Parathyroid adenoma (tissue), 2 donors: ENCODE measurements at regions not wholly inside any gene's neighbourhood (a gene's known extent, or its start where the extent isn't known, plus 50 kb on each side); places are given as distances from the start of the nearest gene placed in this dataset.
"Not testable (repeated sequence)": the region's sequence is repeated elsewhere in the genome, so short reads cannot be mapped to it uniquely, and the experiment has no call there.

Experiments
- H2AFZ ChIP-seq: fragments of 300-600 bp; sonication (generic); one replicate; pipeline ENCODE4 v1.7.0; 2017; ENCODE audit warnings: antibody characterized with exemption, mild to moderate bottlenecking
- H3K27ac ChIP-seq: fragments of 300-600 bp; sonication (generic); one replicate; pipeline ENCODE4 v1.7.0; 2017
- H3K27me3 ChIP-seq: fragments of 300-600 bp; sonication (generic); one replicate; pipeline ENCODE4 v1.7.0; 2017; ENCODE audit warnings: low read length; ENCODE audit not compliant: control insufficient read depth, insufficient read depth
- H3K36me3 ChIP-seq: fragments of 300-600 bp; sonication (generic); one replicate; pipeline ENCODE4 v1.7.0; 2017; ENCODE audit warnings: low read length; ENCODE audit not compliant: control insufficient read depth, insufficient read depth
- H3K4me1 ChIP-seq: fragments of 300-600 bp; sonication (generic); one replicate; pipeline ENCODE4 v1.7.0; 2017; ENCODE audit warnings: control low read depth
- H3K4me2 ChIP-seq: fragments of 300-600 bp; sonication (generic); one replicate; pipeline ENCODE4 v1.7.0; 2017; ENCODE audit warnings: low read length
- H3K4me3 ChIP-seq: fragments of 300-600 bp; sonication (generic); one replicate; pipeline ENCODE4 v1.7.0; 2017; ENCODE audit warnings: low read depth, low read length
- H3K79me2 ChIP-seq: fragments of 300-600 bp; sonication (generic); one replicate; pipeline ENCODE4 v1.7.0; 2017; ENCODE audit warnings: control low read depth
- H3K9ac ChIP-seq: fragments of 300-600 bp; sonication (generic); one replicate; pipeline ENCODE4 v1.7.0; 2017; ENCODE audit warnings: mild to moderate bottlenecking
- H3K9me3 ChIP-seq: fragments of 300-600 bp; sonication (generic); one replicate; pipeline ENCODE4 v1.7.0; 2017; ENCODE audit warnings: low read length; ENCODE audit not compliant: control insufficient read depth
- TF ChIP-seq, protein P1 (sequence below): fragments of 300-600 bp; sonication (generic); IDR thresholded peaks from one replicate; pipeline ENCODE4 v1.7.0; 2017; ENCODE audit warnings: antibody characterized with exemption, mild to moderate bottlenecking
- donor health status: primary hyperparathyroidism.

DNA sequence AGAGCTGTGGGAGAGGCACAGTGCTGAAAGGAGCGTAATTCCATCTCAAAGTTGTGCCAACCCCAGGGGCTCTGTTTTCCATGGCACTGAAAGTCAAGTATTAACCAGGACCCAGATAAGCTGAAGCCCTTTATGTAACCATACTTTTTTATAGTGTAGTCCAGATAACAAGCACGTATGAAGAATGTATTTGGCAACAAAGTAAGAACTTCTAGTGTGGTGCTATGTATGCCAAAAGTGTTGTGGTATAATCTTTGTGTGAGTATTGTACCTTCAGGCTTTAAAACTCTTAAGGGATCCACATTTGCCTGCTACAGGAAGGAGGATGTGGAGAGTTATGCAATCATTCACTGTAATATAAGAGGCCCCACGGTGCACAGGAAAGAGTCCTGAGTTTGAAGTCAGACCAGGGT lies 129.4 kb downstream of the IBTK start:
- H3K4me3 ChIP-seq: no peak overlapping the region
- H3K9ac ChIP-seq: no peak overlapping the region
- H3K36me3 ChIP-seq: peaks cover 2% of the 10 kb centered on the region
- no peaks in the 10 kb centered on the region for H3K4me1 ChIP-seq
- H3K4me2 ChIP-seq: no peak overlapping the region
- no peaks in the 10 kb centered on the region for H3K27me3 ChIP-seq
- H3K9me3 ChIP-seq: no peaks in the 10 kb centered on the region
- TF ChIP-seq, protein P1, sequence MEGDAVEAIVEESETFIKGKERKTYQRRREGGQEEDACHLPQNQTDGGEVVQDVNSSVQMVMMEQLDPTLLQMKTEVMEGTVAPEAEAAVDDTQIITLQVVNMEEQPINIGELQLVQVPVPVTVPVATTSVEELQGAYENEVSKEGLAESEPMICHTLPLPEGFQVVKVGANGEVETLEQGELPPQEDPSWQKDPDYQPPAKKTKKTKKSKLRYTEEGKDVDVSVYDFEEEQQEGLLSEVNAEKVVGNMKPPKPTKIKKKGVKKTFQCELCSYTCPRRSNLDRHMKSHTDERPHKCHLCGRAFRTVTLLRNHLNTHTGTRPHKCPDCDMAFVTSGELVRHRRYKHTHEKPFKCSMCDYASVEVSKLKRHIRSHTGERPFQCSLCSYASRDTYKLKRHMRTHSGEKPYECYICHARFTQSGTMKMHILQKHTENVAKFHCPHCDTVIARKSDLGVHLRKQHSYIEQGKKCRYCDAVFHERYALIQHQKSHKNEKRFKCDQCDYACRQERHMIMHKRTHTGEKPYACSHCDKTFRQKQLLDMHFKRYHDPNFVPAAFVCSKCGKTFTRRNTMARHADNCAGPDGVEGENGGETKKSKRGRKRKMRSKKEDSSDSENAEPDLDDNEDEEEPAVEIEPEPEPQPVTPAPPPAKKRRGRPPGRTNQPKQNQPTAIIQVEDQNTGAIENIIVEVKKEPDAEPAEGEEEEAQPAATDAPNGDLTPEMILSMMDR: no peak
- no peaks in the 10 kb centered on the region for H3K79me2 ChIP-seq
- no peak overlapping the region for H2AFZ ChIP-seq
- no peak overlapping the region for H3K27ac ChIP-seq

DNA sequence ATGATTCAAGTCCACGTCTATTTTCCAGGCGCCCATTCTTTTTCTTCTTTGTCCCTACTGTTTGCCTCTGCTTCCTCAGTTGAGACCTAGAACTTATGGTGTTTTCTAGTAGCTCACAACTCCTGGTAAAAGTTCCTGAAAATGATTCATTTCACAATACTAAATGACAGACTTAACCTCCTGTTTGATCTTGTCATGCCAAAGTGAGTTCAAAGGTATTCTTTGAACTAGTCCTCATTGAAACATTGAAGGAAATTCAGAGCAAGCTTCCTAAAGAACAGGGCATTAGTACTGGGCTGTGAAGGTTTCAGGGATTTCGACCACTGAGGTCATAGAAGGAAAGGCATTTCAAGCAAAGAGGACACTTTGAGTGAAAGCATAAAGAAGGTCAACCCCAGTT lies 132.8 kb downstream of the IBTK start:
- Histone ChIP-seq H3K4me3 (no peak overlapping the region), H3K27ac (no peak overlapping the region), H3K27me3 (no peaks in the 10 kb centered on the region), H3K36me3 (peaks cover 2% of the 10 kb centered on the region), H3K4me2 (no peak overlapping the region), H3K9me3 (no peaks in the 10 kb centered on the region), H3K79me2 (no peaks in the 10 kb centered on the region), H2AFZ (no peak overlapping the region), H3K4me1 (no peaks in the 10 kb centered on the region), H3K9ac (no peak overlapping the region)
- TF ChIP-seq, protein P1: no peak

DNA sequence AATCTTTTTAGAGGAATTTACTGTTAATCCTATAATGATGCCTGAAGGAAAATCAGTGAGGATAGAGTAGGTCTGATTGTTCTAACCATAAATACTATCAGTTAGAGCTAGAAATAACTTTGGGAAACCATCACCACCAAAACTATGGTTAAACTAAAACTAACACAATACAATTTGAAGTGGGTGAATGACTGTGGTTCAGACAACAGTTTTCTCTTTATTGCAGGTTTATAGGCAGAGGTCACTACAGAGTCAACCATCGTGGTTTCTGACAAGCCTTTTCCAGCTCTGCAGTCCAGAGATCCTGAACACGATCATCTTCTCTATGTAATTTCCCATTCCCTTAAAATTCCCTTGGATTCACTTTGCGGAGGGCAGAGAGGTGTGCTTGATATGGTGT lies 134.3 kb downstream of the IBTK start:
- Histone ChIP-seq H3K9ac (no peak overlapping the region), H3K9me3 (no peaks in the 10 kb centered on the region), H3K4me2 (no peak overlapping the region), H3K4me1 (no peaks in the 10 kb centered on the region), H3K79me2 (no peaks in the 10 kb centered on the region), H3K27me3 (no peaks in the 10 kb centered on the region), H2AFZ (no peak overlapping the region), H3K36me3 (peaks cover 2% of the 10 kb centered on the region), H3K27ac (no peak overlapping the region), H3K4me3 (no peak overlapping the region)
- TF ChIP-seq, protein P1: no peak

DNA sequence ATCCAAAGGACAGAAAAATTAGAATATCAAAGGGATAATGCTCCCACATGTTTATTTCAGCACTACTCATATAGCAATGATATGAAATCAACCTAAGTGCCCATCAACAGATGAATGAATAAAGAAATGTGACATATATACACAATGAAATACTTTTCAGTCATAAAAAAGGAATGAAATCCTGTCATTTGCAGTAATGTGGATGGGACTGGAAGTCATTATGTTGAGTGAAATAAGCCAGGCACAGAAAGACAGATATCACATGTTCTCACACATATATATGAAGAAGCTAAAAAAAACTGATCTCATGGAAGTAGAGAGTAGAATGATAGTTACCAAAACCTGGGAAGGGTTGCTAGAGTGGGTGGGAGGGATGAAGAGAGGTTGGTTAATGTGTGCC lies 135.7 kb downstream of the IBTK start:
- TF ChIP-seq, protein P1: no peak
- H3K9ac ChIP-seq: no peak overlapping the region

DNA sequence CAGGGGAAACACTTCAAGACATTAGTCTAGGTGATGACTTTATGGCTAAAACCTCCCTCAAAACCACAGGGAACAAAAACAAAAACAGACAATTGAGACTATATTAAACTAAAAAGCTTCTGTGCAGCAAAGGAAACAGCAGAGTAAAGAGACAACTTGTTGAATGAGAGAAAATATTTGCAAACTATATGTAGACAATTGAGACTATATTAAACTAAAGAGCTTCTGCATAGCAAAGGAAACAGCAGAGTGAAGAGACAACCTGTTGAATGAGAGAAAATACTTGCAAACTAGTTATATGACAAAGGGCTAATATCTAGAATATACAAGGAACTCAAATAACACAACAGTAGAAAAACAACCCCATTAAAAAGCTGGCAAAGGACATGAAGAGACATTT lies 136.4 kb downstream of the IBTK start:
- Histone ChIP-seq H3K79me2 (no peaks in the 10 kb centered on the region), H3K36me3 (peaks cover 2% of the 10 kb centered on the region), H3K27me3 (no peaks in the 10 kb centered on the region), H2AFZ (no peak overlapping the region), H3K4me3 (no peak overlapping the region), H3K4me2 (no peak overlapping the region), H3K9me3 (no peaks in the 10 kb centered on the region), H3K27ac (no peak overlapping the region), H3K9ac (no peak overlapping the region), H3K4me1 (no peaks in the 10 kb centered on the region)
- TF ChIP-seq, protein P1: no peak

More for the DNA sequence above, 135.7 kb downstream of the IBTK start:
- H2AFZ ChIP-seq: no peak overlapping the region
- no peaks in the 10 kb centered on the region for H3K9me3 ChIP-seq
- H3K79me2 ChIP-seq: no peaks in the 10 kb centered on the region
- no peak overlapping the region for H3K4me3 ChIP-seq
- no peaks in the 10 kb centered on the region for H3K27me3 ChIP-seq
- no peak overlapping the region for H3K27ac ChIP-seq
- peaks cover 2% of the 10 kb centered on the region for H3K36me3 ChIP-seq
- H3K4me2 ChIP-seq: no peak overlapping the region
- H3K4me1 ChIP-seq: no peaks in the 10 kb centered on the region

DNA sequence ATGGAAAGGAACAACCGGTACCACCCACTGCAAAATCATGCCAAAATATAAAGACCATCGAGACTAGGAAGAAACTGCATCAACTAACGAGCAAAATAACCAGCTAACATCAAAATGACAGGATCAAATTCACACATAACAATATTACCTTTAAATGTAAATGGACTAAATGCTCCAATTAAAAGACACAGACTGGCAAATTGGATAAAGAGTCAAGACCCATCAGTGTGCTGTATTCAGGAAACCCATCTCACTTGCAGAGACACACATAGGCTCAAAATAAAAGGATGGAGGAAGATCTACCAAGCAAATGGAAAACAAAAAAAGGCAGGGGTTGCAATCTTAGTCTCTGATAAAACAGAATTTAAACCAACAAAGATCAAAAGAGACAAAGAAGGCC lies 144.4 kb downstream of the IBTK start:
- not testable (repeated sequence) for H3K9me3 ChIP-seq, H3K4me1 ChIP-seq, H3K4me3 ChIP-seq, H3K27me3 ChIP-seq, H2AFZ ChIP-seq, H3K27ac ChIP-seq, H3K4me2 ChIP-seq, H3K9ac ChIP-seq, H3K36me3 ChIP-seq, H3K79me2 ChIP-seq

DNA sequence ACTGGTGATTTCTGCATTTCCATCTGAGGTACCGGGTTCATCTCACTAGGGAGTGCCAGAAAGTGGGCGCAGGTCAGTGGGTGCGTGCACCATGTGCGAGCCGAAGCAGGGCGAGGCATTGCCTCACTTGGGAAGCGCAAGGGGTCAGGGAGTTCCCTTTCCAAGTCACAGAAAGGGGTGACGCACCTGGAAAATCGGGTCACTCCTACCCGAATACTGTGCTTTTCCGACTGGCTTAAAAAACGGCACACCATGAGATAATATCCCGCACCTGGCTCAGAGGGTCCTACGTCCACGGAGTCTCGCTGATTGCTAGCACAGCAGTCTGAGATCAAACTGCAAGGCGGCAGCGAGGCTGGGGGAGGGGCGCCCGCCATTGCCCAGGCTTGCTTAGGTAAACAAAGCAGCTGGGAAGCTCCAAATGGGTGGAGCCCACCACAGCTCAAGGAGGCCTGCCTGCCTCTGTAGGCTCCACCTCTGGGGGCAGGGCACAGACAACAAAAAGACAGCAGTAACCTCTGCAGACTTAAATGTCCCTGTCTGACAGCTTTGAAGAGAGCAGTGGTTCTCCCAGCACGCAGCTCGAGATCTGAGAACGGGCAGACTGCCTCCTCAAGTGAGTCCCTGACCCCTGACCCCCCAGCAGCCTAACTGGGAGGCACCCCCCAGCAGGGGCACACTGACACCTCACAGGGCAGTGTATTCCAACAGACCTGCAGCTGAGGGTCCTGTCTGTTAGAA lies 146.0 kb downstream of the IBTK start:
- H3K79me2 ChIP-seq, H3K9ac ChIP-seq, H3K9me3 ChIP-seq, H3K4me2 ChIP-seq, H2AFZ ChIP-seq, H3K4me3 ChIP-seq, H3K36me3 ChIP-seq, H3K27me3 ChIP-seq, H3K27ac ChIP-seq, H3K4me1 ChIP-seq: not testable (repeated sequence)
